AG04449 (cell line): ENCODE measurements at regions not wholly inside any gene's neighbourhood (a gene's known extent, or its start where the extent isn't known, plus 50 kb on each side); places are given as distances from the start of the nearest gene placed in this dataset.
A peak's percentile ranks its signal among the peaks of the same experiment; 100 is the strongest.

ENCODE experiments used
- CTCF ChIA-PET: fragments of 350-600 bp; formaldehyde crosslinking; extraction: SDS; loops from one replicate; lab custom pipeline; 2021; ENCODE audit warnings: antibody characterized with exemption; lab: Yijun Ruan, JAX
- POLR2A ChIA-PET: fragments of 400-600, 350-600 bp; formaldehyde crosslinking; extraction: SDS; loops from one replicate; lab custom pipeline; 2020; ENCODE audit warnings: antibody characterized with exemption, inconsistent platforms; lab: Yijun Ruan, JAX
- DNase-seq: peaks from one replicate; pipeline ENCODE4 v3.0.0-alpha.2; 2010; ENCODE audit warnings: low read depth, low spot score
- H3K4me3 ChIP-seq: 2 replicates; pipeline ENCODE4 v1.5.1; 2011; ENCODE audit warnings: low read depth, mild to moderate bottlenecking, control low read depth, low read length
- TF ChIP-seq, protein P1 (sequence below): IDR thresholded peaks from one replicate; pipeline ENCODE4 v1.5.1; 2011; ENCODE audit warnings: mild to moderate bottlenecking, moderate library complexity, low read length, control low read depth, inconsistent platforms; ENCODE audit not compliant: insufficient read depth; ENCODE audit errors: missing control alignments

DNA sequence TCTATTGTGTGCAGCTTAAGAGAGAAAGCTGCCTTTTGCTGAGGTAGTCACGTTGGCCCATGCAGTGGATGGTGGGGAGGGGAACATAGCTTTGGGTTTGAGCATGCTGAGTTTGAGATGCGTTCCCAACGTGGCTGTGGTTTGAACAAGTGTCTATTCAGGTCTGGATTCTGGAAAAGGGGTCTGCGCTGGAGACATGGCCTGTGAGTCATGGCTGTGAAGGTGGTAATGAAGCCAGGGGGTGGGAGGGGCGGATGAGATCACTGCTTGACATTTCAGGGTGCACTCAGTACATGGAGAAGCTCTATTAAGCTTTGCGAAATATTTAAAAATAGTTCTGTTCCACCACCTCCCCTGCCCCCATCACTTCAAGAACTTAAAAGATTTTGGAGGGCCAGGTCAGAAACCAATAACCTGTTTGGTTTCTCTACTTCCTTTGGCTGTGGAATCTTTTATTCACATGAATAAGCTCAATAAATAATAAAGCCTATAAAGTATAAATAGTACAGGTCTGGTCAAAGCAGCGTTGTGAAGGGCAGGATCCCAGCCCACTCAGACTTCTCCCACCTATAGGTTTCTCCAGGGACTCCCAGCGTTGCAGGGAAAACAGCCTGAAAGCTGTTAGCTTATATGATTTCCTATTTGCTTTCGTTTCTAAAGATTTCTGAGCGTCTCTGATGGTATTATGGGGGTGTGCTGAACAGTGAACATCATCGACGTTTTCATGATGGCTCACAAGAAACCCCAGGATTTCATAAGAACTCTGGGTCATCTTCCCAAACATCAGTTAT is 189.9 kb downstream of the NSG2 start:
- TF ChIP-seq, protein P1, sequence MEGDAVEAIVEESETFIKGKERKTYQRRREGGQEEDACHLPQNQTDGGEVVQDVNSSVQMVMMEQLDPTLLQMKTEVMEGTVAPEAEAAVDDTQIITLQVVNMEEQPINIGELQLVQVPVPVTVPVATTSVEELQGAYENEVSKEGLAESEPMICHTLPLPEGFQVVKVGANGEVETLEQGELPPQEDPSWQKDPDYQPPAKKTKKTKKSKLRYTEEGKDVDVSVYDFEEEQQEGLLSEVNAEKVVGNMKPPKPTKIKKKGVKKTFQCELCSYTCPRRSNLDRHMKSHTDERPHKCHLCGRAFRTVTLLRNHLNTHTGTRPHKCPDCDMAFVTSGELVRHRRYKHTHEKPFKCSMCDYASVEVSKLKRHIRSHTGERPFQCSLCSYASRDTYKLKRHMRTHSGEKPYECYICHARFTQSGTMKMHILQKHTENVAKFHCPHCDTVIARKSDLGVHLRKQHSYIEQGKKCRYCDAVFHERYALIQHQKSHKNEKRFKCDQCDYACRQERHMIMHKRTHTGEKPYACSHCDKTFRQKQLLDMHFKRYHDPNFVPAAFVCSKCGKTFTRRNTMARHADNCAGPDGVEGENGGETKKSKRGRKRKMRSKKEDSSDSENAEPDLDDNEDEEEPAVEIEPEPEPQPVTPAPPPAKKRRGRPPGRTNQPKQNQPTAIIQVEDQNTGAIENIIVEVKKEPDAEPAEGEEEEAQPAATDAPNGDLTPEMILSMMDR, result no peak
- ChIA-PET POLR2A (interaction anchor here (1.3 kb wide), 1 partner anchor 149 kb away, joined by 4 read pairs; no protein-coding TSS in a partner anchor), CTCF (interaction anchor here (0.8 to 1.7 kb wide), 3 partner anchors 76 to 190 kb away, joined by 3 to 4 read pairs (median 3); partner anchors contain the start of gene NSG2)
- H3K4me3 ChIP-seq, result no peak overlapping the region
- peak; percentile 16 for DNase-seq

DNA sequence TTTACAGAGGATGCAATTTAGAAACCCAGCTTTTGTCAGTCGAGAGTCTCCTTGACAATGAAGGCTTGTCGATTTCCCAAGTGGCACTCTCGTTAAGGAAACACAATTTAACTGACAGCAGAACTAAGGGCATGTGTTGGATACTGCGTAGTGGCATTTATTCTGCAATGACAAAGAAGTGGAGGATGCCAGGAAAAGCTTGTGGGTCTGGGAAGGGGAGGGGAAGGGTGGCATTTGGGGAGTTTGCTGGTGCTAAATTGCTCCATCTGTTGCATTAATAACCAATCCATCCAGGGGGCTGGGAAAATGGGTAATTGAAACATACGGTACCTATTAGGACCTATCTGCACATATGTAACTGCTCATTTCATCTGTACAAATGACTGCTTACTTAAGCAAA is 190.6 kb downstream of the NSG2 start:
- H3K4me3 ChIP-seq, result no peak overlapping the region
- CTCF ChIA-PET, result interaction anchor here (1.7 kb wide), 2 partner anchors 76 to 190 kb away, joined by 3 to 4 read pairs; partner anchors contain the start of gene NSG2
- POLR2A ChIA-PET, result no interaction called here
- no peak for DNase-seq
- TF ChIP-seq, protein P1, result no peak

DNA sequence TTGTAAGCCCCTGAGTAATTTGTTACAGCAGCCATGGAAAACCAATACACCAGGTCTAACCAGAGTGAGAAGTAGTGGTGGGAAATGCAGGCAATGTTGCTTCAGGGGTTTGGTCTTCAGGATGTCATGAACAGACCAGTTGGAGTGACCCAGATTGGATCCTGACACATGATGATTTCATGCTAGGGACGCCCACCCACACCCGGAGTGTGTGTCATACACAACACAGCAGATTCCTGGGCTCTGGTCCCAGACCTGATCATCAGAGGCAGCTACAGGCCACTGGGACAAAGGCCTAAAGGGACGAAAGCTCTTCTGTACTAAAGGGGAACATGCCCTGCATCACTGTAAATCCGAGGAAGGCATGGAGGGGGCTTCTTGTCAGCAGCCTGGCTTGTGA is 194.2 kb downstream of the NSG2 start:
- H3K4me3 ChIP-seq, result no peak overlapping the region
- CTCF ChIA-PET, result no interaction called here
- TF ChIP-seq, protein P1, result no peak
- DNase-seq, result no peak
- POLR2A ChIA-PET, result no interaction called here

DNA sequence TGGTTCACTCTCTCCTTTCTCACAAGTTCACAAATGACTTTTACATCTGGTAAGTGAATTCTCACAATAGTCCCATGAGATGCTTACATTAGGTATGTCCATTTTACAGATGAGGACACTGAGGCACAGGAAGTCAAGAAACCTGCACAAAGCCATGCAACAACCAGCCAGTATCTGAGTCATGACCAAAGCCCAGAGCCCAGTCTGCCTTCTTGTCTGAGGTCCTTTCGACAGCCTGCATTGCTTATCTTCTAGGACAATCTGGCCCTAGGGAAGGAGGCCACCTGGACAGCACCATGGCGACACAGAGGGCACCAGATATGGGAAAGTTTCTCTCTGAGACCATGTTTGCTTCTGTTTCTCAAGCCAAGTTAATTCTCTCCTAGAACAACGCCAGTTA is 197.1 kb downstream of the NSG2 start:
- no peak overlapping the region for H3K4me3 ChIP-seq
- ChIA-PET POLR2A (no interaction called here), CTCF (interaction anchor here (1.8 kb wide), 1 partner anchor 69 kb away, joined by 5 read pairs; no protein-coding TSS in a partner anchor)
- no peak for DNase-seq
- TF ChIP-seq, protein P1, result no peak

DNA sequence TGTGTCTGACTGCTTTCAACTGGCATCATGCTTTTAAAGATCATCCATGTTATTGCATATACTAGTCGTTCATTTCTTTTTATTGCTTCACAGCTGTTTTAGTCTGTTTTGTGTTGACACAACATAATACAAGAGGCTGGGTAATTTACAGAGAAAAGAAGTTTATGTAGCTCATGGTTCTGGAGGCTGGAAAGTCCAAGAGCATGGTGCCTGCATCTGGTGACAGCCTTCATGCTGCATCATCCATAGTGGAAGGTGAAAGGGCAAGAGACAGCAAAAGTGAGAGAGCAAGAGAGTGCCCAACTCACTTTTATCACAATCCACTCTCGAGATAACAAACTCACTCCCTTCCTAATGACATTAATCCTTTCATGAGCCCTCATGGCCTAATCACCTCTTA is 198.4 kb downstream of the NSG2 start:
- TF ChIP-seq, protein P1, result no peak
- H3K4me3 ChIP-seq, result no peak overlapping the region
- no peak for DNase-seq
- POLR2A ChIA-PET, result no interaction called here
- CTCF ChIA-PET, result interaction anchor here (1.8 kb wide), 1 partner anchor 68 kb away, joined by 5 read pairs; no protein-coding TSS in a partner anchor

DNA sequence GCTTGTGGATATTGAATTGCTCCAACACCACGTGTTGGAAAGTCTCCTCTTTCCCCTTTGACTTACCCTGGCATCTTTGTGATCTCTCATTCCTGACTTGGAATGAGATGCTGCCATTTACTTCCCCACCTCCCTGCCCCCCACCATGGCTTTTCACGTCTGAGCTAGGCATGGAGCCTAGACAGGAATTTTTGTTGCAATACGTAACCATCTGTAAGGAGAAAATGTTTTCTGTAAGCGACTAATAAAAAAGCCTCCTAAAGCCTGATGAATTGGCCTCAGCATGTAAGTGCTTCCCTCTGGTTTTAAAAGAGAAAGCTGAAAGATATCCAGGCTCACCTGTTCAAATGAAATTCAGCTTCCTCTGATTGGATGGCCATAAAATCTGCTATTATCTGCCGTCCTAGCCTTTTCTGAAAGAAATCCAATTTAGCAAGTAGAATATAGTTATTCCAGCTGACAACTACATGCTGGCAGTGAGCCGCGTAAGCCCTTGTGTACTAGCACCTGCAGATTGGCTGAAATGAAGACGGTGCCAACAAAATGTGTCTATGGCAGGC is 200.1 kb downstream of the NSG2 start:
- CTCF ChIA-PET, result interaction anchor here (1.0 kb wide), 1 partner anchor 200 kb away, joined by 3 read pairs; the partner anchor contains the start of gene NSG2
- POLR2A ChIA-PET, result interaction anchor here (0.6 kb wide), 1 partner anchor 15 kb away, joined by 3 read pairs; no protein-coding TSS in a partner anchor
- no peak overlapping the region for H3K4me3 ChIP-seq
- DNase-seq, result no peak
- TF ChIP-seq, protein P1, result no peak
